ENCODE measurements at regions not wholly inside any gene's neighbourhood (a gene's known extent, or its start where the extent isn't known, plus 50 kb on each side); places are given as distances from the start of the nearest gene placed in this dataset.

GRCh38 chr3:23659840-23660430 is 145.8 kb upstream of the UBE2E1 start:
- no peak overlapping the region for H2AFZ ChIP-seq (ENCODE audit: insufficient read depth, low read length, poor library complexity)
- no peak overlapping the region for H2BK12ac ChIP-seq (ENCODE audit: low read length)
- H3K9me3 ChIP-seq (ENCODE audit: insufficient read depth, low read depth, low read length) = peaks cover 3% of the 10 kb centered on the region
- no peak overlapping the region for H2BK5ac ChIP-seq (ENCODE audit: low read depth, low read length, poor library complexity)
- no peak overlapping the region for H2AK5ac ChIP-seq (ENCODE audit: low read length)
- H3K9ac ChIP-seq (ENCODE audit: low read length) = no peak overlapping the region
- no peaks in the 10 kb centered on the region for H3K79me1 ChIP-seq (ENCODE audit: low read length)
- H3K4me1 ChIP-seq (ENCODE audit: control insufficient read depth in 1 of 2, insufficient read depth in 2 of 2, low read length in 2 of 2) = no peaks in the 10 kb centered on the region
- H3K23ac ChIP-seq (ENCODE audit: low read length) = no peak overlapping the region
- WGBS (ENCODE audit: extremely low coverage, insufficient coverage, insufficient read length) = no CpG with 5 or more reads among the region's 5 CpGs
- H3K79me2 ChIP-seq (ENCODE audit: control insufficient read depth, insufficient read depth, low read length, poor library complexity) = no peaks in the 10 kb centered on the region
- no peak overlapping the region for H3K27ac ChIP-seq (ENCODE audit: low read depth, low read length)
- H3K4me2 ChIP-seq (ENCODE audit: low read length) = no peak overlapping the region
- H3K18ac ChIP-seq (ENCODE audit: low read length) = no peak overlapping the region
- no peak overlapping the region for H4K91ac ChIP-seq (ENCODE audit: low read depth, low read length)
- no peak overlapping the region for H3K4ac ChIP-seq (ENCODE audit: low read depth, low read length)
- no peak overlapping the region for H3K14ac ChIP-seq (ENCODE audit: low read length)
- no peak overlapping the region for H3K4me3 ChIP-seq (ENCODE audit: low read depth, low read length)
- H3K27me3 ChIP-seq (ENCODE audit: insufficient read depth, low read length) = no peaks in the 10 kb centered on the region
- H2BK120ac ChIP-seq (ENCODE audit: insufficient read depth, low read length, poor library complexity) = no peak overlapping the region
- no peak overlapping the region for H4K12ac ChIP-seq (ENCODE audit: low read depth, low read length)
- H3K36me3 ChIP-seq (ENCODE audit: control insufficient read depth in 1 of 2, insufficient read depth in 2 of 2, low read length in 2 of 2) = no peaks in the 10 kb centered on the region
- no peak overlapping the region for H4K8ac ChIP-seq (ENCODE audit: low read depth, low read length)
- no peak for DNase-seq

- Histone ChIP-seq H3K18ac (ENCODE audit: low read length) (no peak overlapping the region), H3K79me2 (ENCODE audit: control insufficient read depth, insufficient read depth, low read length, poor library complexity) (no peaks in the 10 kb centered on the region), H3K23ac (ENCODE audit: low read length) (no peak overlapping the region)
Observed at GRCh38 chr3:23662079-23662617, 143.6 kb upstream of the UBE2E1 start.

GRCh38 chr3:23663246-23663645 is 142.5 kb upstream of the UBE2E1 start:
- no peak overlapping the region for H2AK5ac ChIP-seq (ENCODE audit: low read length)
- DNase-seq = no peak
- no peak overlapping the region for H3K4me3 ChIP-seq (ENCODE audit: low read depth, low read length)
- H2BK120ac ChIP-seq (ENCODE audit: insufficient read depth, low read length, poor library complexity) = no peak overlapping the region
- H2BK12ac ChIP-seq (ENCODE audit: low read length) = no peak overlapping the region
- no peak overlapping the region for H2AFZ ChIP-seq (ENCODE audit: insufficient read depth, low read length, poor library complexity)
- H3K79me1 ChIP-seq (ENCODE audit: low read length) = no peaks in the 10 kb centered on the region
- no peaks in the 10 kb centered on the region for H3K4me1 ChIP-seq (ENCODE audit: control insufficient read depth in 1 of 2, insufficient read depth in 2 of 2, low read length in 2 of 2)
- H3K4ac ChIP-seq (ENCODE audit: low read depth, low read length) = no peak overlapping the region
- H3K79me2 ChIP-seq (ENCODE audit: control insufficient read depth, insufficient read depth, low read length, poor library complexity) = no peaks in the 10 kb centered on the region
- no peak overlapping the region for H2BK5ac ChIP-seq (ENCODE audit: low read depth, low read length, poor library complexity)
- no peak overlapping the region for H3K27ac ChIP-seq (ENCODE audit: low read depth, low read length)
- H3K27me3 ChIP-seq (ENCODE audit: insufficient read depth, low read length) = no peaks in the 10 kb centered on the region
- no peak overlapping the region for H4K91ac ChIP-seq (ENCODE audit: low read depth, low read length)
- no peak overlapping the region for H3K9ac ChIP-seq (ENCODE audit: low read length)
- WGBS (ENCODE audit: extremely low coverage, insufficient coverage, insufficient read length) = no CpG with 5 or more reads among the region's 3 CpGs
- H3K23ac ChIP-seq (ENCODE audit: low read length) = no peak overlapping the region
- H3K9me3 ChIP-seq (ENCODE audit: insufficient read depth, low read depth, low read length) = no peaks in the 10 kb centered on the region
- H3K18ac ChIP-seq (ENCODE audit: low read length) = no peak overlapping the region
- H4K8ac ChIP-seq (ENCODE audit: low read depth, low read length) = no peak overlapping the region
- H3K36me3 ChIP-seq (ENCODE audit: control insufficient read depth in 1 of 2, insufficient read depth in 2 of 2, low read length in 2 of 2) = no peaks in the 10 kb centered on the region
- no peak overlapping the region for H3K14ac ChIP-seq (ENCODE audit: low read length)
- H3K4me2 ChIP-seq (ENCODE audit: low read length) = no peak overlapping the region
- H4K12ac ChIP-seq (ENCODE audit: low read depth, low read length) = no peak overlapping the region

More at GRCh38 chr3:23662079-23662617, 143.6 kb upstream of the UBE2E1 start:
- Histone ChIP-seq H3K4me2 (ENCODE audit: low read length) (no peak overlapping the region), H4K12ac (ENCODE audit: low read depth, low read length) (no peak overlapping the region), H4K91ac (ENCODE audit: low read depth, low read length) (no peak overlapping the region), H3K36me3 (ENCODE audit: control insufficient read depth in 1 of 2, insufficient read depth in 2 of 2, low read length in 2 of 2) (no peaks in the 10 kb centered on the region), H3K9me3 (ENCODE audit: insufficient read depth, low read depth, low read length) (no peaks in the 10 kb centered on the region), H3K4me3 (ENCODE audit: low read depth, low read length) (no peak overlapping the region), H3K4ac (ENCODE audit: low read depth, low read length) (no peak overlapping the region), H3K4me1 (ENCODE audit: control insufficient read depth in 1 of 2, insufficient read depth in 2 of 2, low read length in 2 of 2) (no peaks in the 10 kb centered on the region), H3K79me1 (ENCODE audit: low read length) (no peaks in the 10 kb centered on the region), H3K27ac (ENCODE audit: low read depth, low read length) (no peak overlapping the region), H2BK120ac (ENCODE audit: insufficient read depth, low read length, poor library complexity) (no peak overlapping the region), H3K27me3 (ENCODE audit: insufficient read depth, low read length) (no peaks in the 10 kb centered on the region), H2AK5ac (ENCODE audit: low read length) (no peak overlapping the region), H3K9ac (ENCODE audit: low read length) (no peak overlapping the region), H3K14ac (ENCODE audit: low read length) (no peak overlapping the region), H4K8ac (ENCODE audit: low read depth, low read length) (no peak overlapping the region), H2BK12ac (ENCODE audit: low read length) (no peak overlapping the region), H2AFZ (ENCODE audit: insufficient read depth, low read length, poor library complexity) (no peak overlapping the region), H2BK5ac (ENCODE audit: low read depth, low read length, poor library complexity) (no peak overlapping the region)
- no CpG with 5 or more reads among the region's 9 CpGs for WGBS (ENCODE audit: extremely low coverage, insufficient coverage, insufficient read length)
- no peak for DNase-seq

GRCh38 chr3:23663661-23664186 is 142.0 kb upstream of the UBE2E1 start:
- DNase-seq = no peak
- Histone ChIP-seq H3K4me2 (ENCODE audit: low read length) (no peak overlapping the region), H3K79me1 (ENCODE audit: low read length) (no peaks in the 10 kb centered on the region), H2BK12ac (ENCODE audit: low read length) (no peak overlapping the region), H3K18ac (ENCODE audit: low read length) (no peak overlapping the region), H3K27me3 (ENCODE audit: insufficient read depth, low read length) (no peaks in the 10 kb centered on the region), H3K9ac (ENCODE audit: low read length) (no peak overlapping the region), H2BK120ac (ENCODE audit: insufficient read depth, low read length, poor library complexity) (no peak overlapping the region), H4K12ac (ENCODE audit: low read depth, low read length) (no peak overlapping the region), H3K4me1 (ENCODE audit: control insufficient read depth in 1 of 2, insufficient read depth in 2 of 2, low read length in 2 of 2) (no peaks in the 10 kb centered on the region), H3K4me3 (ENCODE audit: low read depth, low read length) (no peak overlapping the region), H2AK5ac (ENCODE audit: low read length) (no peak overlapping the region), H3K79me2 (ENCODE audit: control insufficient read depth, insufficient read depth, low read length, poor library complexity) (no peaks in the 10 kb centered on the region), H2BK5ac (ENCODE audit: low read depth, low read length, poor library complexity) (no peak overlapping the region), H3K4ac (ENCODE audit: low read depth, low read length) (no peak overlapping the region), H3K36me3 (ENCODE audit: control insufficient read depth in 1 of 2, insufficient read depth in 2 of 2, low read length in 2 of 2) (no peaks in the 10 kb centered on the region), H4K91ac (ENCODE audit: low read depth, low read length) (no peak overlapping the region), H3K23ac (ENCODE audit: low read length) (no peak overlapping the region), H3K14ac (ENCODE audit: low read length) (no peak overlapping the region), H3K27ac (ENCODE audit: low read depth, low read length) (no peak overlapping the region), H4K8ac (ENCODE audit: low read depth, low read length) (no peak overlapping the region), H2AFZ (ENCODE audit: insufficient read depth, low read length, poor library complexity) (no peak overlapping the region), H3K9me3 (ENCODE audit: insufficient read depth, low read depth, low read length) (no peaks in the 10 kb centered on the region)
- WGBS (ENCODE audit: extremely low coverage, insufficient coverage, insufficient read length) = no CpG with 5 or more reads among the region's 5 CpGs

All from trophoblast cell (in vitro differentiated cells and primary cell).